ENCODE measurements at regions not wholly inside any gene's neighbourhood (a gene's known extent, or its start where the extent isn't known, plus 50 kb on each side); places are given as distances from the start of the nearest gene placed in this dataset.

DNA sequence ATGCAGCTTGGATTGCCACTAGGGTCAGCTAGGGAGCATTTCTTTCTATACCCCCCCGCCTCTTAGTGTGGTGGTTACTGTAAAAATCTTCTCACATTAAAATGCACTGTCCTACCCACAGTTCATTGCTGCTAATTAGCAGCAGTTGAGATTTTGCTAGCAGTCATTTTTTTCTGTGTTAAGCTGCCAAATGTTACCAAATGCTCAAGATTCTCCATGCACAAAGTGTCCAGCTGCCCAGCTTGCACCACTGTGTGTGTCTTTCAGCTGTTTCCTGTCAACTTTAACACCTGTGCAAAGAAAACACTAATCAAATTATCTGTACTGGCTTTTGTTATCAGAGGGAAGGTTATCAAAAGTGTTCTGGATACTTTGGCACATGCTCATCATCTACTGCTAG is 679.3 kb downstream of the NR4A2 start:
- TF ChIP-seq, protein P1, sequence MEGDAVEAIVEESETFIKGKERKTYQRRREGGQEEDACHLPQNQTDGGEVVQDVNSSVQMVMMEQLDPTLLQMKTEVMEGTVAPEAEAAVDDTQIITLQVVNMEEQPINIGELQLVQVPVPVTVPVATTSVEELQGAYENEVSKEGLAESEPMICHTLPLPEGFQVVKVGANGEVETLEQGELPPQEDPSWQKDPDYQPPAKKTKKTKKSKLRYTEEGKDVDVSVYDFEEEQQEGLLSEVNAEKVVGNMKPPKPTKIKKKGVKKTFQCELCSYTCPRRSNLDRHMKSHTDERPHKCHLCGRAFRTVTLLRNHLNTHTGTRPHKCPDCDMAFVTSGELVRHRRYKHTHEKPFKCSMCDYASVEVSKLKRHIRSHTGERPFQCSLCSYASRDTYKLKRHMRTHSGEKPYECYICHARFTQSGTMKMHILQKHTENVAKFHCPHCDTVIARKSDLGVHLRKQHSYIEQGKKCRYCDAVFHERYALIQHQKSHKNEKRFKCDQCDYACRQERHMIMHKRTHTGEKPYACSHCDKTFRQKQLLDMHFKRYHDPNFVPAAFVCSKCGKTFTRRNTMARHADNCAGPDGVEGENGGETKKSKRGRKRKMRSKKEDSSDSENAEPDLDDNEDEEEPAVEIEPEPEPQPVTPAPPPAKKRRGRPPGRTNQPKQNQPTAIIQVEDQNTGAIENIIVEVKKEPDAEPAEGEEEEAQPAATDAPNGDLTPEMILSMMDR (IDR thresholded peaks at IDR 0.05), result no peak
- no peaks in the 10 kb centered on the region for H3K4me1 Mint-ChIP-seq
- DNase-seq, result no peak
- no peaks in the 10 kb centered on the region for H3K36me3 ChIP-seq (ENCODE audit: control insufficient read depth, insufficient read depth, low read length)
- no peak overlapping the region for H3K27ac ChIP-seq (ENCODE audit: low read length)
- peaks cover 2% of the 10 kb centered on the region for H3K9me3 ChIP-seq (ENCODE audit: control insufficient read depth, insufficient read depth, low read length)
- peaks cover 6 to 15% of the 10 kb centered on the region in 2 donors for H3K9me3 Mint-ChIP-seq
- H3K4me1 ChIP-seq (ENCODE audit: control insufficient read depth, insufficient read depth, low read length), result no peaks in the 10 kb centered on the region
- H3K4me3 Mint-ChIP-seq, result no peak overlapping the region
- no peak overlapping the region for H3K4me3 ChIP-seq (ENCODE audit: low read length)
- H3K27me3 Mint-ChIP-seq (ENCODE audit: low read depth in 2 of 2), result no peaks in the 10 kb centered on the region
- H3K27ac Mint-ChIP-seq, result no peak overlapping the region
- ATAC-seq, result no peak
- intact Hi-C loops (cut with micrococcal nuclease), result no loop called here
- H3K36me3 Mint-ChIP-seq, result no peaks in the 10 kb centered on the region
- H3K27me3 ChIP-seq (ENCODE audit: control insufficient read depth, insufficient read depth, low read length), result no peaks in the 10 kb centered on the region
- no CpG with 5 or more reads among the region's 1 CpG for WGBS (ENCODE audit: insufficient coverage)

DNA sequence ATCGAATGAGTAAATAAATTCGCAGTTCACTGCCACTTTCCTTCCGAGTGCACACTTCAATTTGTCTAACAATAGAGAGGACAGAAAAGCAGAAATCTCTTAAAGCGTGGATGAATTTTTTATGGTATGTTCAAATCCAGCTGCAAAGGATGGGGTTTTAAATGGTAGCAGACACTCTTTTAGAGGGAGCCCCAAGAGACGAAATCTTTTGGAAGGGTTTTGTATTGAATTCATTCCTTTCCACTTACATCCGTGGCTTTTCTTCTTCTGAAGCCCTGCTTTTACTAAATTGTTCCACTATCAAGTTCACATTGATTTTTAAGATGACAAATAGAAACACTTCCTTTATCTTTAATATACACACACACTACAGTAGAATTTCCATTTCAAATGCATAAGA is 680.7 kb downstream of the NR4A2 start:
- WGBS (ENCODE audit: insufficient coverage), result 78% methylated on average over 5 of the region's 6 CpGs
- TF ChIP-seq, protein P1 (IDR thresholded peaks at IDR 0.05), result no peak
- intact Hi-C loops (cut with micrococcal nuclease), result no loop called here

DNA sequence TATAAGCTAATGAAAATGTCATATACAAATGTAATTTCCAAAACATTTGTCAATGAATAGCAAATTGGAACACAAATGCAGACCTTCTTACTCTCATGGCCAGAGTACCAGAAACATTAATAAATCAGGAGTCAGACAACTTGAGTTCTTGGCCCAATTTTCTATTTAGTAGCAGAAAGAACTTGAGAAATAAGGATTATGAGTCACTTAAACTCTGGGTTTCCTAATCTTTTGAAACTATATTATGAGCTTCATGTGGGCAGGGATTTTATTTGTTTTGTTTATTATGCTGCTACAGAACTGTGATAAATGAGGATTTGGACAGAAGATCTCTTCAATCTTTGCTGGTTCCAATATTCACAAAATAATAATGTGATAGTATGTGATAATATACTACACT is 686.7 kb downstream of the NR4A2 start:
- Histone ChIP-seq H3K9me3 (ENCODE audit: control insufficient read depth, insufficient read depth, low read length) (no peaks in the 10 kb centered on the region), H3K4me3 (ENCODE audit: low read length) (no peak overlapping the region), H3K4me1 (ENCODE audit: control insufficient read depth, insufficient read depth, low read length) (no peaks in the 10 kb centered on the region), H3K27me3 (ENCODE audit: control insufficient read depth, insufficient read depth, low read length) (no peaks in the 10 kb centered on the region), H3K27ac (ENCODE audit: low read length) (no peak overlapping the region), H3K36me3 (ENCODE audit: control insufficient read depth, insufficient read depth, low read length) (no peaks in the 10 kb centered on the region)
- intact Hi-C loops (cut with micrococcal nuclease), result no loop called here
- peaks cover 5% of the 10 kb centered on the region for H3K36me3 Mint-ChIP-seq
- H3K4me3 Mint-ChIP-seq, result no peak overlapping the region
- no peak overlapping the region for H3K27ac Mint-ChIP-seq
- DNase-seq (no peak), ATAC-seq (no peak)
- H3K4me1 Mint-ChIP-seq, result no peaks in the 10 kb centered on the region
- H3K27me3 Mint-ChIP-seq (ENCODE audit: low read depth in 2 of 2), result no peaks in the 10 kb centered on the region
- H3K9me3 Mint-ChIP-seq, result peaks cover 12 to 20% of the 10 kb centered on the region in 2 donors
- TF ChIP-seq, protein P1 (IDR thresholded peaks at IDR 0.05), result no peak

More for the DNA sequence above, 680.7 kb downstream of the NR4A2 start:
- Histone ChIP-seq H3K9me3 (ENCODE audit: control insufficient read depth, insufficient read depth, low read length) (peaks cover 2% of the 10 kb centered on the region), H3K27ac (ENCODE audit: low read length) (no peak overlapping the region), H3K4me1 (ENCODE audit: control insufficient read depth, insufficient read depth, low read length) (no peaks in the 10 kb centered on the region), H3K36me3 (ENCODE audit: control insufficient read depth, insufficient read depth, low read length) (no peaks in the 10 kb centered on the region), H3K27me3 (ENCODE audit: control insufficient read depth, insufficient read depth, low read length) (no peaks in the 10 kb centered on the region), H3K4me3 (ENCODE audit: low read length) (no peak overlapping the region)
- no peak for DNase-seq
- H3K9me3 Mint-ChIP-seq, result peaks cover 10 to 17% of the 10 kb centered on the region in 2 donors
- H3K4me3 Mint-ChIP-seq, result no peak overlapping the region
- H3K27ac Mint-ChIP-seq, result no peak overlapping the region
- H3K36me3 Mint-ChIP-seq, result no peaks in the 10 kb centered on the region
- H3K27me3 Mint-ChIP-seq (ENCODE audit: low read depth in 2 of 2), result no peaks in the 10 kb centered on the region
- no peaks in the 10 kb centered on the region for H3K4me1 Mint-ChIP-seq
- ATAC-seq, result no peak

DNA sequence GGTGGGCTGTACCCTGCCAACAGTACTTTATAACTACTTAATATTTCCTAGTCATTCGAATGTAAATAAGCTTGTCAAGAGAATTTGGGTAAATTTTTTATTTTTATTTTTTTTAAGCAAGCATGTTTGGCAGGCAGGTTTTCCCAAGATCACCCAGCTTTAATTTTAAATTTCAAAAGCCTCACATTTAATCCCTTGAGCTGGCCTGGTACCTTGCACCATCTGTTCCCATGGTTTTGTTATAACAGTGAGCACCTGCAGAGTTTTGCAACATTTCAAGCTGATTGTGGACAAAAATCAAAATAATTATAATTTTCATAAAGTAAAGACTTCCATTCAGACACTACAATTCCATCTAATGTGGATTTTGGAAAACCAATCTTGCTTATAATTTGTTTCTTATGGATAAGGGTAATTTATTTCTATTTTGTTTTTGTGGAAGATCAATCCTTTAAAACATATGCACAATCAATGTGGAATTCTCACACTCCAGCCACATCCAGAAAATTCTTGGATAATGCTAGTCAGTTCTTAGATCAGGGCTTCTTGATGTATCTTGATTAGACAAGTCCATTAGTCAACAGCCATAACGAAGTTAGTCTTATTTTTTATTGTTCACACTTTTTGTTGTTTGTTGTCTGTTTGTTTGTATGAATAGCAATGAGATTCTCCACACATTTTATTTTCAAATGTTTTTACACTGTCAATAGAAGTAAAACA is 689.3 kb downstream of the NR4A2 start:
- no peak for ATAC-seq
- no peak overlapping the region for H3K4me3 Mint-ChIP-seq

More for the DNA sequence above, 689.3 kb downstream of the NR4A2 start:
- Mint-ChIP-seq H3K4me1 (no peaks in the 10 kb centered on the region), H3K27me3 (ENCODE audit: low read depth in 2 of 2) (no peaks in the 10 kb centered on the region), H3K27ac (no peak overlapping the region), H3K9me3 (peaks cover 12 to 14% of the 10 kb centered on the region in 2 donors), H3K36me3 (peaks cover 5% of the 10 kb centered on the region)
- H3K36me3 ChIP-seq (ENCODE audit: control insufficient read depth, insufficient read depth, low read length), result no peaks in the 10 kb centered on the region
- H3K4me1 ChIP-seq (ENCODE audit: control insufficient read depth, insufficient read depth, low read length), result no peaks in the 10 kb centered on the region
- no peak for DNase-seq
- TF ChIP-seq, protein P1 (IDR thresholded peaks at IDR 0.05), result no peak
- no peak overlapping the region for H3K4me3 ChIP-seq (ENCODE audit: low read length)
- no peak overlapping the region for H3K27ac ChIP-seq (ENCODE audit: low read length)
- WGBS (ENCODE audit: insufficient coverage), result no CpG with 5 or more reads among the region's 2 CpGs
- intact Hi-C loops (cut with micrococcal nuclease), result no loop called here
- H3K9me3 ChIP-seq (ENCODE audit: control insufficient read depth, insufficient read depth, low read length), result no peaks in the 10 kb centered on the region
- H3K27me3 ChIP-seq (ENCODE audit: control insufficient read depth, insufficient read depth, low read length), result no peaks in the 10 kb centered on the region

Measured in natural killer cell (primary cell).